GM19025 (cell line): ENCODE measurements at regions not wholly inside any gene's neighbourhood (a gene's known extent, or its start where the extent isn't known, plus 50 kb on each side); places are given as distances from the start of the nearest gene placed in this dataset.
"Not testable (repeated sequence)": the region's sequence is repeated elsewhere in the genome, so short reads cannot be mapped to it uniquely, and the experiment has no call there.

Source experiments
- ATAC-seq: cut with Tn5 transposase; IDR thresholded peaks from one replicate; pipeline ENCODE4 v1.9.1; 2021; ENCODE audit warnings: mild to moderate bottlenecking, low read depth, moderate library complexity; ENCODE audit not compliant: unreplicated experiment

GRCh38 chr2:16235291-16235690, 294.9 kb downstream of the MYCN start:
- not testable (repeated sequence) for ATAC-seq

- no peak for ATAC-seq
Observed at GRCh38 chr2:16228951-16229350, 288.6 kb downstream of the MYCN start.

GRCh38 chr2:16228471-16228870, 288.1 kb downstream of the MYCN start:
- no peak for ATAC-seq

- ATAC-seq = no peak
Observed at GRCh38 chr2:16227811-16228462, 287.6 kb downstream of the MYCN start.

GRCh38 chr2:16226943-16227664, 286.8 kb downstream of the MYCN start:
- ATAC-seq = no peak

- no peak for ATAC-seq
Observed at GRCh38 chr2:16226381-16226780, 286.0 kb downstream of the MYCN start.

GRCh38 chr2:16225545-16225944, 285.2 kb downstream of the MYCN start:
- no peak for ATAC-seq

GRCh38 chr2:16225071-16225470, 284.7 kb downstream of the MYCN start:
- no peak for ATAC-seq

GRCh38 chr2:16224298-16225045, 284.1 kb downstream of the MYCN start:
- no peak for ATAC-seq

- no peak for ATAC-seq
Observed at GRCh38 chr2:16223841-16224177, 283.5 kb downstream of the MYCN start.

GRCh38 chr2:16223161-16223840, 283.0 kb downstream of the MYCN start:
- no peak for ATAC-seq

GRCh38 chr2:16222326-16222725, 282.0 kb downstream of the MYCN start:
- ATAC-seq = no peak

- ATAC-seq = no peak
Observed at GRCh38 chr2:16221461-16222010, 281.2 kb downstream of the MYCN start.

GRCh38 chr2:16219292-16219975, 279.1 kb downstream of the MYCN start:
- no peak for ATAC-seq

GRCh38 chr2:16218625-16219024, 278.3 kb downstream of the MYCN start:
- no peak for ATAC-seq

- ATAC-seq = no peak
Observed at GRCh38 chr2:16218161-16218560, 277.8 kb downstream of the MYCN start.

- ATAC-seq = not testable (repeated sequence)
Observed at GRCh38 chr2:16217741-16218140, 277.4 kb downstream of the MYCN start.

- no peak for ATAC-seq
Observed at GRCh38 chr2:16217291-16217690, 276.9 kb downstream of the MYCN start.

GRCh38 chr2:16216558-16216945, 276.2 kb downstream of the MYCN start:
- ATAC-seq = no peak

- no peak for ATAC-seq
Observed at GRCh38 chr2:16215902-16216557, 275.7 kb downstream of the MYCN start.
